GM19395 (cell line): ENCODE measurements at regions not wholly inside any gene's neighbourhood (a gene's known extent, or its start where the extent isn't known, plus 50 kb on each side); places are given as distances from the start of the nearest gene placed in this dataset.
"Not testable (repeated sequence)": the region's sequence is repeated elsewhere in the genome, so short reads cannot be mapped to it uniquely, and the experiment has no call there.

Source experiments
- ATAC-seq: cut with Tn5 transposase; IDR thresholded peaks from one replicate; pipeline ENCODE4 v1.9.1; 2021; ENCODE audit warnings: mild to moderate bottlenecking, moderate library complexity; ENCODE audit not compliant: unreplicated experiment

DNA sequence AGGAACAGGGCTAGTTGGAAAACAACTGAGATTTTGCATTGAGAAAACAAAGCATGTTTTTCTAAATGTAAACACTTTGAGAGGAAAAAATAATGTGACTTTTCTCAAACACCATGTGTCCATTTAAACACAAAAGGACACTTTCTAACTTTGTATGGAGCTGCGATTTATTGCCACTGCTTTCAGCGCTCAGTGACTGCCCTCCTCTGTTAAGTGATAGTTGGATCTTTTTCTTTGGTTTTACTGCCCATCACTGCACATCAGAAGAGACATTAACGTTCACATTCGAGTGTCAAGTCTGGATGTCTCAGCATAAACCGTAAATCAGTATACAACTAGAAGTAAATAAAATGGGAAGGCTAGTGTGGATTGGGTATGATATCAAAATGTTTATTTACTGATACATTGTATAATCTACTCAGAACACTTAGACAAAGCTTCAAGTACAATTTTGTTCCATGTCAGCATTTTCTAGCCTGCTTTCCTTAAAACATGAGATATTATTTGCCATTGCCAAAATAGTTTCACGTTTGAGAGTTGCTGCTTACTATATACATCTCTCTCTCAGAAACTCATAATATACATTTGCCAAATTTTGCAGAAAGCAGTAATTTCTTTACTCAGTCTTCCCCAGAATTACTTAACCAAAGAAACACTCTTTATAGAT is 237.6 kb downstream of the IKZF2 start:
- no peak for ATAC-seq

GRCh38 chr2:212912445-212913103 is 238.8 kb downstream of the IKZF2 start:
- no peak for ATAC-seq

- ATAC-seq = peak; percentile 45
Measured at GRCh38 chr2:212911011-212911410, 240.4 kb downstream of the IKZF2 start.

DNA sequence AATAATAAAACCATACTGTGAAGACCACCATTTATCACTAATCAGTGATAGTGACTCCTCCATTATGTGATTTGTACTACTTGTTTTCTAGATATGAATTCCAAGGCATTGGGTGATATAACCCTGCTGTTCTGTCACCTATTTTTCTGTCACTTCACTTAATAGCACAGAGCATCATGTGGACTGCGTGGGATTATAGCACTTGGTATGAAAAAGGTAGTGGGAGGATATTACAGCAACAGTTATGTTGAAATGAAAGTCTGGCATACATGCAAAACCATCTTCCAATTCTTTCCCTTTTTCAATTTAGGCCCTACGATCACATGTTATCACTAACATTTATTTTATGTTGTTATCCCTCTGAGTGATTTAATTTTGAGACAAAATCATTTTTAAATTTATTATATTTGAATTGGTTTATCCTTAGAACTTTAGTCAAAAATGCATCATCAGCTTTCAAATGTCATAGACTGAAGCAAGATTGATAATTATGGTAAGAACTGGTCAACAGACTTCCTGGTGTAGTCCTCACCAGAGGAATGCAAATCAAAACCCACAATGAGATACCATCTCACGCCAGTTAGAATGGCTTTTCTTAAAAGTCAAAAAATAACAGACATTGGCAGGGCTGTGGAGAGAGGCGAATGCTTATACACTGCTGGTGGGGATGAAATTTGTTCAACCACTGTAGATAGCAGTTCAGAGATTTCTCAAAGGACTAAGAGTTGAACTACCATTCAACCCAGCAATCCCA is 242.6 kb downstream of the IKZF2 start:
- ATAC-seq = no peak

DNA sequence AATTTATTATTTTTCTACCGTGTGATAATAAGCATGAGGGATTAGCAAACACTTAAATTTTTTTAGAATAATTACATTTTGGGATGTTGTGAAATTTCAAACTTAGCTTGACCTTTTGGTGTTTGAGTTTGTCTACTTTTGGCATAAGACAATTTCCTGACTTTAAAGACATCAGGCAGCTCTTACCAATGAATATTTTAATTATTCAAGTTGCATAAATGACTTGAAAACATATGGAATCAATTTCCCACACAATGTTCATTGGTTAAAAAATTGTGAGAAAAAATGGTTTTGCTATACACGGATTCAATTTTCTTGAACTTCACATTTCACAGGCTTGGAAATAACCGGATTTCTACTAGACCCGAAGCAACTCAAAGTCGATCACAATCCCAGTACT is 243.4 kb downstream of the IKZF2 start:
- ATAC-seq = no peak

- ATAC-seq = no peak
Measured at GRCh38 chr2:212906620-212907019, 244.8 kb downstream of the IKZF2 start.

DNA sequence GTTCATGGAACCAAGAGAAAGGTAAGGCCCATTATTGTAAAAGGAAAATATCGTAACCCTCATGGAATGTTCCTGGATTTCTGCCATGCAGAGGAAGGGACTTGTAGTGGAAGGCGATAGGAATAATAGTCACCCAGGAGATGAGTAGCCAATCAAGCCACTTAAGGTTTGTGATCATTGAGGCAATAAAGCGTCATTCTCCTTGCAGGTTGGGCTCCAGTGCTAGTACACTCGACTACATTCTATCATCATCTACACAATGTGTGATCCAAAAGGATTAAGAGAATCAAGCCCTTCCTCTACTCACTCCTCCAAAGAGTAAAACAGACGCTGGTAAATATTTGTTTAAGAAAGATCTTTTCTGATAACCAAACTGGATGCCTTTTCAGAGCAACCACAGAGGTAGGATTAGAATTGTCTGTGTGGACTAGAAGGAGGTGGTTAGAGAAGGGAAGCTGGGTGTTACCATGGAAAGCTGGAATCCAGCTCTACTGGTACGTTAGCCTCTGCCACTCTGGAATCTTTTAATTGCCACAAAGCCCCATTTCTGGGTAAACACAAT is 245.7 kb downstream of the IKZF2 start:
- ATAC-seq = no peak

DNA sequence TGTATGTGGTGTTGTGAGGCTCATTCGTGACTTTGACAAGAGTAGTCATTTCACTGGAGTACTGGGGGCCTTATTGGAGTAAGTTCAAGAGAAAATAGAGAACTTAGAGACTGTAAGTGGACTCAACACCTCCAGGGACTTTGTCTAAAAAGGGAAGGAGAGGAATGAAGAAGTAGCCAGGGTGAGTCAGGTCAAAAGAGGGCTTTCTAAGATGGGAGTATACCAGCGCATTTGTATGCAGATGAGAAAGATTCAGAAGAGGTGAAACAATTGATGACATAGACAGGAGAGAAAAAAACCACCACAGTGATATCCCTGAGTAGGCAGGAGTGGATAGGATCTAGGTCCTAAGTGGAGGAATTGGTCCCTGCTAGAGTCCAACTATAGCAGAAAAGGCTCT is 246.8 kb downstream of the IKZF2 start:
- ATAC-seq = no peak

GRCh38 chr2:212903413-212903812 is 248.0 kb downstream of the IKZF2 start:
- no peak for ATAC-seq

DNA sequence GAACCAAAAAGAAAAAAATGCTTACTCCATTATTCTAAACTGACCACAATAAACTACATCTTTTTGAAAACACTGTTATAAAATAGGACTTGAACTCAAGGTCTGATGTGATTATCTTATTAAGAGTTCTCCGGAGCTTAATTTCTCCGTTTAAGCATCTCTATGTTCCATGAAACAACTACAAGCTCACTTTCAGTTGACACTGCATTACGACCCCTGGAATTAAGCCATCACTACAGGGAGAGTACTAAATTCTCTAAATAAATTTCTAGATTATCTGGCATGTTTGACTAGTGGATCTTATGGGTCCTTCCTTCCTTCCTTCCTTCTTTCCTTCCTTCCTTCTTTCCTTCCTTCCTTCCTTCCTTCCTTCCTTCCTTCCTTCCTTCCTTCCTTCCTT is 249.0 kb downstream of the IKZF2 start:
- no peak for ATAC-seq

- no peak for ATAC-seq
Measured at GRCh38 chr2:212901604-212902275, 249.7 kb downstream of the IKZF2 start.

DNA sequence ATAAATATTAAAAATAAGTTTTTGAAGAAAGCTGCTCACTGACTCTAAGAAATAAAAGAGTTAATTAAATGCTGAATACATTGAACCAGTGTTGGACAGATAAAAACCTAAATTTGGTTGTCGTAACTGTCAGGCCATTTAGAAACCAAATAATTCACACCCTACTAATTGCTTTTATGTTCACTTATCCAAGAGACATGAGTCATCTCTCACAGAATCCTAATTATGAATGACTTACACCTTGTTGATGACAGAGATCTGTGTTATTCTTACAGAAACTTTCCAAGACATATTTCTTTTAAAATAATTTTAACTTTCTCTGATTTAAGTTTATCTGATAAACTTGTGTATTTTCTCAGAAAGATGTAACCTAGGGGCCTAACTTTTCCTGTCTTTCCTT is 250.7 kb downstream of the IKZF2 start:
- ATAC-seq = no peak

DNA sequence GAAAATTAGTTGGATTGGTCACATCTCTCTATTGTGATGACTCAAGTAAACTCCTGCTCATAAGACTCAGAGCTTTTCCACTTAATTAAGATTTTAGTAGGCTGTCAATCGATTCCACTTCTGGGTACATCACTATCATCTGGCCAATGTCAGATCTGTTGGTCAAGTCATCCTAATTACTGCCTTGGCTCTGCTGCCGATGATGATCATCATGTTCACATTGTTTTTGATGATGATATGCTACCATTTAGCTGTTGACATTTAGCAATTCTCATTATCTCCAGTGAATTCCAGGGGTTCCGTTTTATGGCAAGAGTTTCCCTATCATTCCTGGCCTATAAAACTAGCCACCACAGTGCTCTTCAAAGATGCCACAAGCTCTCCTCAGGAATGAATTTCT is 253.4 kb downstream of the IKZF2 start:
- ATAC-seq = no peak

- ATAC-seq = no peak
Measured at GRCh38 chr2:212897296-212897695, 254.1 kb downstream of the IKZF2 start.

DNA sequence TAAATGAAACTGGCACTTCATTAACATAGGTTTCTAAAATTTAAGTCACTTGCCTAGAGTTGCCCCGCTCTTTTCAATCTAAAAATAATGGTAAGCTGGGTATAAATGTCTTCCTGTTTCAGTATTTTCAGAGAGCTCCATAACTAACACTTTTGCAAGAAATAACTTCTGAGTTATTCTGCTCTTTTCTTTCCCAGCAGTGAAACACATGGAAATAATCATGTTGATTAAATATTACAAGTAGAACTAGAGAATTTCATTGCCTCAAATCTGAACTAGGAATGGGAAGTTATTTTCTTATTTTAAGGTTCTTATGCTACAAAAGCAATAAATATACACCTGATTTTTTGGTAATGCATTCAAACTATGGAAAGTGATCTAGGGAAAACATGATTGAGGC is 257.4 kb downstream of the IKZF2 start:
- ATAC-seq = no peak

GRCh38 chr2:212893216-212893615 is 258.2 kb downstream of the IKZF2 start:
- ATAC-seq = no peak

DNA sequence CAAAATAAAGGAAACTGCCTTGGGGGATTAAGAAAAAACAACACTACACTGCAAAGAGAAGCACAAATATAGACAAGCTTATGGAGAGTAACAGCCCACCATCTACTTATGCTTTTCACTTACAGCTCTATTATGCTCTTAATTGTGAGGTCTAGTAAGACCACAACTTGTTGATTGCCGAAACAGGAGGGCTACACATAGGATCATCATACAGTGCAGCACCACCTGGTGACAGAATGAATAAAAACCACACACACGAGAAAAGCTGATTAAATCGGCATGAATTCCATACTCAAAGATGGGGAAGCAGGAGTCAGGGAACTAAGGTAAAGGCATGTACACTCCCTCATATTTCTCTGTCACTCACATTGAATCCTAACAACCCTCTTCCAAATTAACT is 259.2 kb downstream of the IKZF2 start:
- ATAC-seq = peak; percentile 67

GRCh38 chr2:212891580-212891979 is 259.8 kb downstream of the IKZF2 start:
- ATAC-seq = no peak

DNA sequence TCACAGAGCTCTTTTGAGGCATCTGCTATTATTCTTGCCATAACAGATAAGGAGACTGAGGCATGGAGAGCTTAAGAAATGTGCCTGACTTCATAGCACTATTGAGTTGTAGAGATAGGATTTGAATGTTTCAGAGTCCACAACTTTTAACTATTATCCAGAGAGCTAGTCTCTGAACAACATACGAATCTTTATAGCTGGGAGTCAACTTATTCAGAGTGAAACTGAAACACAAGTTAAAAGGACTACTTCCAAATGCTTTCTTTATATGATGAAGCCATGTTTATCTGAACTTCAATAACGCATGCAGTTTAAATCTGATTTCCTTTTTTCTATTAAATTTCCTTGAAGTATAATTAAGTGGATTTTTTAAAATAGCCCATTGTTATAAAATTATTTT is 268.8 kb downstream of the IKZF2 start:
- ATAC-seq = no peak

DNA sequence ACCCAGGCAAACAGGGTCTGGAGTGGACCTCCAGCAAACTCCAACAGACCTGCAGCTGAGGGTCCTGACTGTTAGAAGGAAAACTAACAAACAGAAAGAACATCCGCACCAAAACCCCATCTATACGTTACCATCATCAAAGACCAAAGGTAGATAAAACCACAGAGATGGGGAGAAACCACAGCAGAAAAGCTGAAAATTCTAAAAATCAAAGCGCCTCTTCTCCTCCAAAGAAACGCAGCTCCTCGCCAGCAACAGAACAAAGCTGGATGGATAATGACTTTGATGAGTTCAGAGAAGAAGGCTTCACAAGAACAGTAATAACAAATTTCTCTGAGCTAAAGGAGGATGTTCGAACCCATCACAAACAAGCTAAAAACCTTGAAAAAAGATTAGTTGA is 274.9 kb downstream of the IKZF2 start:
- not testable (repeated sequence) for ATAC-seq

DNA sequence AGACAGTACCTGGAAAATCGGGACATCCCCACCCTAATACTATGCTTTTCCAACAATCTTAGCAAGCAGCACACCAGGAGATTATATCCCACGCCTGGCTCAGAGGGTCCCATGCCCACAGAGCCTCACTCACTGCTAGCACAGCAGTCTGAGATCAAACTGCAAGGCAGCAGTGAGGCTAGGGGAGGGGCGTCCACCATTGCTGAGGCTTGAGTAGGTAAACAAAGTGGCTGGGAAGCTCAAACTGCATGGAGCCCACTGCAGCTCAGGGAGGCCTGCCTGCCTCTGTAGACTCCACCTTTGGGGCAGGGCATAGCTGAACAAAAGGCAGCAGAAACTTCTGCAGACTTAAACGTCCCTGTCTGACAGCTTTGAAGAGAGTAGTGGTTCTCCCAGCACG is 275.5 kb downstream of the IKZF2 start:
- ATAC-seq = not testable (repeated sequence)
